ENCODE measurements at regions not wholly inside any gene's neighbourhood (a gene's known extent, or its start where the extent isn't known, plus 50 kb on each side); places are given as distances from the start of the nearest gene placed in this dataset.

DNA sequence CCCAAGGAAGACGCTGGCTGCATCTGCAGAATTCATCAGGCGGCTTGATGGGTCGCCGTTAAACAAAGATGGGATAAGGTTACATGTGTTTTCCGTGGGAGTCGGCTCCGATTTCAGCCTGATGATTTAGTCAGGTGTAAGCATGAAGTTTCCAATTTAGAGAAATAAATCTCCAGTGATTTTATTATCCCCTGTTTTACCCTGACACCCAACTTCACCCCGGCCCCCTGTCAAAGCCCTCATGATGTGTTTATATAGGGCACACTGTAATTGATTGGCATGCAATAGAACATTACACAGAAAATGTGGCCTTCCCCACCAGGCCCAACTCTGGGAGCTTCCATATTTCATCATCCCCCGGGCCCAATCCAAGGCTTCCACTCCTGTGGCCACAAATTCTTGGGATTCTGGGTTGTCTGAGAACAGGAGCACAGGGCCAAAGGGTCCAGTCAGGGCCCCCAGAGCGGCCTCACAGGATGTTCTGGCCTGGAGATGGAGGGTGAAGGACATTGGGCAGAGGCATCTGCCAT is 72.5 kb downstream of the FOXD2 start:
- 85 to 87% methylated on average over 10 of the region's 10 CpGs for WGBS, 2 donors
- Histone ChIP-seq H3K4me3 (no peak overlapping the region), H3K36me3 (no peaks in the 10 kb centered on the region), H3K27me3 (peaks cover 0 to 98% (median 7%) of the 10 kb centered on the region in 4 donors), H3K9me3 (peaks cover 0 to 7% (median 0%) of the 10 kb centered on the region in 3 donors), H3K4me1 (peaks cover 10 to 18% (median 11%) of the 10 kb centered on the region in 3 donors), H3K27ac (no peak overlapping the region)
- no peak for DNase-seq
- TF ChIP-seq, protein P1, sequence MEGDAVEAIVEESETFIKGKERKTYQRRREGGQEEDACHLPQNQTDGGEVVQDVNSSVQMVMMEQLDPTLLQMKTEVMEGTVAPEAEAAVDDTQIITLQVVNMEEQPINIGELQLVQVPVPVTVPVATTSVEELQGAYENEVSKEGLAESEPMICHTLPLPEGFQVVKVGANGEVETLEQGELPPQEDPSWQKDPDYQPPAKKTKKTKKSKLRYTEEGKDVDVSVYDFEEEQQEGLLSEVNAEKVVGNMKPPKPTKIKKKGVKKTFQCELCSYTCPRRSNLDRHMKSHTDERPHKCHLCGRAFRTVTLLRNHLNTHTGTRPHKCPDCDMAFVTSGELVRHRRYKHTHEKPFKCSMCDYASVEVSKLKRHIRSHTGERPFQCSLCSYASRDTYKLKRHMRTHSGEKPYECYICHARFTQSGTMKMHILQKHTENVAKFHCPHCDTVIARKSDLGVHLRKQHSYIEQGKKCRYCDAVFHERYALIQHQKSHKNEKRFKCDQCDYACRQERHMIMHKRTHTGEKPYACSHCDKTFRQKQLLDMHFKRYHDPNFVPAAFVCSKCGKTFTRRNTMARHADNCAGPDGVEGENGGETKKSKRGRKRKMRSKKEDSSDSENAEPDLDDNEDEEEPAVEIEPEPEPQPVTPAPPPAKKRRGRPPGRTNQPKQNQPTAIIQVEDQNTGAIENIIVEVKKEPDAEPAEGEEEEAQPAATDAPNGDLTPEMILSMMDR (IDR thresholded peaks at IDR 0.05), result no peak
- TF ChIP-seq POLR2A (IDR thresholded peaks at IDR 0.05), result no peak
- intact Hi-C loops (cut with DNase I), result no loop called here

DNA sequence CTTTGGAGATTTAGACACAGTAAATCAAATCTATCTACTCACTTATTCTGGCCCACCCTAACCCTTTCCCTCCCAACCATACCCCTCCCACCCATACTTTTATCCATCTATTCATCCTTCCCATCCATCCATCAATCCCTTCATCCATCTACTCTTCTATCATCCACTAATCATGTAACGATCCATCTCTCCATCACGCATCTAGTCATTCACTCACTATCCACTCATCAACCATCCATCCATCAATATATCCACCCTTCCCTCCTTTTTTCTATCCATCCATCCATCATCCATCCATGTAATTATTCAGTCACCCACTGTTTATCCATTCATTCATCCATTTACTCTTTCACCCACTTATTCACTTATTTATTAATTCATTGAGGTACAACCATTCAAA is 74.0 kb downstream of the FOXD2 start:
- peaks cover 0 to 7% (median 0%) of the 10 kb centered on the region in 3 donors for H3K9me3 ChIP-seq
- H3K36me3 ChIP-seq, result no peaks in the 10 kb centered on the region
- intact Hi-C loops (cut with DNase I), result no loop called here
- peaks cover 10 to 18% (median 11%) of the 10 kb centered on the region in 3 donors for H3K4me1 ChIP-seq
- 85 to 90% methylated on average over 2 of the region's 2 CpGs for WGBS, 2 donors
- peaks cover 0 to 98% (median 7%) of the 10 kb centered on the region in 4 donors for H3K27me3 ChIP-seq
- TF ChIP-seq, protein P1 (IDR thresholded peaks at IDR 0.05), result no peak
- TF ChIP-seq POLR2A (IDR thresholded peaks at IDR 0.05), result no peak
- H3K4me3 ChIP-seq, result no peak overlapping the region
- DNase-seq, result no peak
- H3K27ac ChIP-seq, result no peak overlapping the region

DNA sequence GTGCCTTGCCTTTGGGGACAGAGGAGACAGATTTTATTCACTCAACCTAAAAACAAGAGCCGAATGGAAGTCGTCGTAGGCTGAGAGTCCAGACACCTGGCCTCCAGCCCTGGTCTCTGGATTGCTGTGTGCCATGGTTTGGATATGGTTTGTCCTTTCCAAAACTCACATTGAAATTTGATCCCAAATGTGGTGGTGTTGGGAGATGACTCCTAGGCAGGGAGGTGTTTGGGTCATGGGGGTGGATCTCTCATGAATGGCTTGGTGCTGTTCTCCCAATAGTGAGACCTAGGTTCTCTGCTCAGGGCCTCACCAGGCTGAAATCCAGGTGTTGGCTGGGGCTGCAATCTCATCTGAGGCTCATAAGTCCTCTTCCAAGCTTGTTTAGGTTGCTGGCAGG is 75.5 kb downstream of the FOXD2 start:
- TF ChIP-seq, protein P1 (IDR thresholded peaks at IDR 0.05), result no peak
- TF ChIP-seq POLR2A (IDR thresholded peaks at IDR 0.05), result no peak
- no peak overlapping the region for H3K4me3 ChIP-seq
- WGBS, 2 donors, result 64 to 89% methylated on average over 3 of the region's 3 CpGs
- no peak overlapping the region for H3K27ac ChIP-seq
- H3K4me1 ChIP-seq, result peaks cover 3 to 9% (median 8%) of the 10 kb centered on the region in 3 donors
- no peaks in the 10 kb centered on the region for H3K36me3 ChIP-seq
- H3K9me3 ChIP-seq, result peaks cover 0 to 7% (median 0%) of the 10 kb centered on the region in 3 donors
- no peak for DNase-seq
- intact Hi-C loops (cut with DNase I), result no loop called here
- peaks cover 0 to 94% (median 3%) of the 10 kb centered on the region in 4 donors for H3K27me3 ChIP-seq

DNA sequence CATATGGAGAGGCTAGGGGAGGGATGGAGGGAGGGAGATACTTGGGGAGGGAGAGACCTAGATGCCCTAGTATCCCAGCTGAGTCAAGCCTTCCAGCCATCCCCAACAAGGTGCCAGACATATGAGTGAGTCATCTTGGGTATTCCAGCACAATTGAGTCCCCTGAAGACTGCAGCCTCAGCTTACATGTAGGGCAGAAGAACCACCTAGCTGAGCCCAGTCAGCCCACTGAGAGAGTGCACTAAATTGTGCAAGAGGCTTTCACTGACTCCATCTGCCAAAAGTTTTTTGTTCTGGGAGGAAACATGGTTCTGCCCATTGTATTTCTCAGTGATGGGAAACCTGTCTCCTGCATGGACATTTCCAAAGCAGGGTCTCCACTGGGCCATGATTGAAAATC is 76.4 kb downstream of the FOXD2 start:
- H3K27me3 ChIP-seq, result peaks cover 0 to 92% (median under 1%) of the 10 kb centered on the region in 4 donors
- H3K4me3 ChIP-seq, result no peak overlapping the region
- H3K36me3 ChIP-seq, result no peaks in the 10 kb centered on the region
- no peak for DNase-seq
- H3K9me3 ChIP-seq, result peaks cover 0 to 7% (median 0%) of the 10 kb centered on the region in 3 donors
- TF ChIP-seq, protein P1 (IDR thresholded peaks at IDR 0.05), result no peak
- no peak for TF ChIP-seq POLR2A (IDR thresholded peaks at IDR 0.05)
- H3K4me1 ChIP-seq, result peaks cover 0 to under 1% (median 0%) of the 10 kb centered on the region in 3 donors
- no peak overlapping the region for H3K27ac ChIP-seq
- intact Hi-C loops (cut with DNase I), result no loop called here

DNA sequence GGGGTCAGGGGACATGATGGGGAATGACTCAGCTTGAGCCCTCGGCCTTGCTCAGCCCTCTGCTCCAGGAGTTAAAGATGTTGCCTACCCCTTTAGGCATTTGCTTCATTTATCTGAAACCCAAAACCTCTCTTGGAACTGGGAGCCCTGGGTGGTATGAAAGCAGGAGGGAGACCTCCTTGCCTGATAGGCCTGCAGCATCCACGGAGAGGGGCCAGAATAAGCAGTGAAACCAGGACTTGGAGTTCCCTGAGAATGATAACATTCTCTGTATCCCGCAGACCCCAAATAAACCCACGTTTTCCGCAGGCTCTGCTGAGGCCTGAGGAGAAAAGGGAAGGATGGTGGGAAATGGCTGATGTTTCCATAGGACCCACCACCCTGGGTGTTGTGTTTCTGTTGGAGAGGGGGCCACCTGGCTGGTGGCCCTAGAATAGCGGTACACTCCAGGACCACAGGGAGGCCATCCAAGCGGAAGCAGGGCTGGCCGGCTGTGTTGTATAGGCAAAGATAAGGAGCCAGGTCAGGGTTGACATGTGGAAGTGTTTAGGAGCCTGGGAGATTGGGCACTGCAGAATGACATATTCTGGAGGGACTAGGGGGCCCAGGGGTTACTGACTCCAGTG is 77.4 kb downstream of the FOXD2 start:
- no peak for DNase-seq
- Histone ChIP-seq H3K4me3 (no peak overlapping the region), H3K4me1 (no peaks in the 10 kb centered on the region), H3K27ac (no peak overlapping the region), H3K36me3 (no peaks in the 10 kb centered on the region), H3K27me3 (peaks cover 0 to 92% (median 0%) of the 10 kb centered on the region in 4 donors), H3K9me3 (peaks cover 0 to 7% (median 0%) of the 10 kb centered on the region in 3 donors)
- TF ChIP-seq, protein P1 (IDR thresholded peaks at IDR 0.05), result no peak
- no peak for TF ChIP-seq POLR2A (IDR thresholded peaks at IDR 0.05)
- WGBS, 2 donors, result 64 to 73% methylated on average over 7 of the region's 8 CpGs
- intact Hi-C loops (cut with DNase I), result no loop called here

Measured in esophagus squamous epithelium (tissue), 5 donors.